Body of pancreas (tissue), 4 donors: ENCODE measurements at regions not wholly inside any gene's neighbourhood (a gene's known extent, or its start where the extent isn't known, plus 50 kb on each side); places are given as distances from the start of the nearest gene placed in this dataset.

Experiments
- ATAC-seq: fragments of 150-250 bp; one replicate; pipeline ENCODE4 v1.9.1; 2016
- DNase-seq, 4 donors: peaks; one replicate each; pipeline ENCODE4 v3.0.0-alpha.2; 2019
- H3K27ac ChIP-seq, 4 donors: fragments of 200-600 bp; sonication (generic); 1 replicate in 3 of 4; 2 replicates in 1 of 4; pipeline versions ENCODE4 v1.5.1 to v1.6.1; 2016 to 2019; ENCODE audit warnings: mild to moderate bottlenecking in 1 of 4, mixed read lengths in 1 of 4, moderate library complexity in 1 of 4
- H3K27me3 ChIP-seq, 2 donors: fragments of 200-600 bp; sonication (generic); one replicate each; pipeline ENCODE4 v1.6.0; 2016; ENCODE audit warnings: mild to moderate bottlenecking in 1 of 2
- H3K36me3 ChIP-seq, 2 donors: fragments of 200-600 bp; sonication (generic); replicated peaks in 1 of 2; 2 replicates each; pipeline ENCODE4 v1.5.1; 2016; ENCODE audit warnings: low read depth in 2 of 2; ENCODE audit not compliant: insufficient read depth in 1 of 2
- H3K4me1 ChIP-seq: fragments of 200-600 bp; sonication (generic); one replicate; pipeline ENCODE4 v1.6.0; 2016
- H3K4me3 ChIP-seq, 2 donors: fragments of 200-600 bp; sonication (generic); 1 replicate in 1 of 2; 2 replicates in 1 of 2; pipeline ENCODE4 v1.5.1; 2016 to 2019
- H3K9me3 ChIP-seq, 3 donors: fragments of 200-600 bp; sonication (generic); 1 replicate in 2 of 3; 2 replicates in 1 of 3; pipeline ENCODE4 v1.5.1; 2016
- POLR2A ChIP-seq, 3 donors: fragments of 450-650 bp; IDR thresholded peaks; one replicate each; pipeline ENCODE4 v1.6.1; 2016; ENCODE audit warnings: antibody characterized with exemption in 3 of 3, mild to moderate bottlenecking in 2 of 3
- WGBS, 2 donors: methylation state at CpG; one replicate each; pipeline ENCODE4 v1.1.5; 2017; 5-methylcytosine and 5-hydroxymethylcytosine counted together
- intact Hi-C: fragments of 100-400 bp; cut with DNase I; formaldehyde crosslinking; loops from one replicate; pipeline ENCODE4 v1.15.1; 2023
- TF ChIP-seq, protein P1 (sequence below), 7 experiments: fragments of 450-650 bp in 4 of 7; fragments of 200-600 bp in 3 of 7; sonication (generic) in 3 of 7; IDR thresholded peaks; one replicate each; pipeline ENCODE4 v1.5.1; 2016 to 2019; ENCODE audit warnings: antibody characterized with exemption in 7 of 7

DNA sequence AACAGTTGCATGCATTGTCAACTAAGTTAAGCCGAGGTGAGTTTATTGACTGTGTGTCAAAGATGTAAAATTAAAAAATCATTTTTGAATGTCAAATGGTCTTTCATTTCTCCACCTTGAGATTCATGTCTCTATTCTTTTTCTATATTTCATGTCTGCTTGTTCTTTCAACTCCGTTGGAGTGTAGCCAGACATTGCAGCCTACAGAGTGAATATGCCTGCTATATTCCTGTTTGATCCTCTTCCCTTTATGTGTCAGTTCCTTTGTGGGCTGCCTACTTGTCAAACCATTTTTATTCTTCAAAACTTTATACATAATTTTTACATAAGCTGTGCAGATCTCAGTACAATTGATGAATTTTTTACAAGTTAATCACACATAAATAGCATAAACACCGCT lies 1325.8 kb upstream of the PRMT6 start:
- intact Hi-C loops, result no loop called here
- H3K27me3 ChIP-seq, result no peaks in the 10 kb centered on the region
- no peaks in the 10 kb centered on the region for H3K9me3 ChIP-seq
- H3K27ac ChIP-seq, result no peak overlapping the region
- no peaks in the 10 kb centered on the region for H3K4me1 ChIP-seq
- DNase-seq, result no peak
- 27 to 34% methylated on average over 3 of the region's 3 CpGs for WGBS, 2 donors
- no peak for ATAC-seq
- H3K4me3 ChIP-seq, result no peak overlapping the region
- no peaks in the 10 kb centered on the region for H3K36me3 ChIP-seq
- TF ChIP-seq, protein P1, sequence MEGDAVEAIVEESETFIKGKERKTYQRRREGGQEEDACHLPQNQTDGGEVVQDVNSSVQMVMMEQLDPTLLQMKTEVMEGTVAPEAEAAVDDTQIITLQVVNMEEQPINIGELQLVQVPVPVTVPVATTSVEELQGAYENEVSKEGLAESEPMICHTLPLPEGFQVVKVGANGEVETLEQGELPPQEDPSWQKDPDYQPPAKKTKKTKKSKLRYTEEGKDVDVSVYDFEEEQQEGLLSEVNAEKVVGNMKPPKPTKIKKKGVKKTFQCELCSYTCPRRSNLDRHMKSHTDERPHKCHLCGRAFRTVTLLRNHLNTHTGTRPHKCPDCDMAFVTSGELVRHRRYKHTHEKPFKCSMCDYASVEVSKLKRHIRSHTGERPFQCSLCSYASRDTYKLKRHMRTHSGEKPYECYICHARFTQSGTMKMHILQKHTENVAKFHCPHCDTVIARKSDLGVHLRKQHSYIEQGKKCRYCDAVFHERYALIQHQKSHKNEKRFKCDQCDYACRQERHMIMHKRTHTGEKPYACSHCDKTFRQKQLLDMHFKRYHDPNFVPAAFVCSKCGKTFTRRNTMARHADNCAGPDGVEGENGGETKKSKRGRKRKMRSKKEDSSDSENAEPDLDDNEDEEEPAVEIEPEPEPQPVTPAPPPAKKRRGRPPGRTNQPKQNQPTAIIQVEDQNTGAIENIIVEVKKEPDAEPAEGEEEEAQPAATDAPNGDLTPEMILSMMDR (IDR thresholded peaks at IDR 0.05), result no peak
- TF ChIP-seq POLR2A (IDR thresholded peaks at IDR 0.05), result no peak

DNA sequence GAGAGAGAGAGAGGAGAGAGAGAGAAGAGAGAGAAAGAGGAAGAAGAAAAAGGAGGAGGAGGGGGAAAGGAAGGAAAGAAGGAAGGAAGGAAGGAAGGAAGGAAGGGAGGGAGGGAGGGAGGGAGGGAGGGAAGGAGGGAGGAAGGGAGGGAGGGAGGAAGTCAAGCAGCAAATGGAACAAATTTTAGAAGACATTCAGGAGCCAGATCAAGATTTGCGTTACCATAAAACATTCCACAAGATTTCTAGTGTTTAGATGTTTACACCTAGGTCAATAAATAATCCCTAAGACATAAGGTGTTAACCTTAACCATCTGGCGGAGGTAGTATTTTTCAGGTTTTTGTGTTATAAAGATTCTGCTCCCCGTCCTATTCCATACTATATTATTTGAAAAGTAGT lies 1320.1 kb upstream of the PRMT6 start:
- ATAC-seq (no peak), DNase-seq (no peak)
- Histone ChIP-seq H3K9me3 (no peaks in the 10 kb centered on the region), H3K27ac (no peak overlapping the region), H3K4me1 (no peaks in the 10 kb centered on the region), H3K27me3 (no peaks in the 10 kb centered on the region), H3K36me3 (no peaks in the 10 kb centered on the region), H3K4me3 (no peak overlapping the region)
- WGBS, 2 donors, result 67 to 69% methylated on average over 3 of the region's 3 CpGs
- TF ChIP-seq, protein P1 (IDR thresholded peaks at IDR 0.05), result no peak
- TF ChIP-seq POLR2A (IDR thresholded peaks at IDR 0.05), result no peak
- intact Hi-C loops, result no loop called here

- WGBS, 2 donors, result 46 to 64% methylated on average over 4 of the region's 4 CpGs
- no peak overlapping the region for H3K4me3 ChIP-seq
- no peaks in the 10 kb centered on the region for H3K36me3 ChIP-seq
- intact Hi-C loops, result no loop called here
- no peak overlapping the region for H3K27ac ChIP-seq
- TF ChIP-seq, protein P1 (IDR thresholded peaks at IDR 0.05), result no peak
- no peak for TF ChIP-seq POLR2A (IDR thresholded peaks at IDR 0.05)
- DNase-seq (no peak), ATAC-seq (no peak)
- no peaks in the 10 kb centered on the region for H3K27me3 ChIP-seq
- H3K9me3 ChIP-seq, result no peaks in the 10 kb centered on the region
- no peaks in the 10 kb centered on the region for H3K4me1 ChIP-seq
Measured at GRCh38 chr1:105779727-105780126, 1276.7 kb upstream of the PRMT6 start.

GRCh38 chr1:105785021-105785420 lies 1271.5 kb upstream of the PRMT6 start:
- H3K4me3 ChIP-seq, result no peak overlapping the region
- no peaks in the 10 kb centered on the region for H3K36me3 ChIP-seq
- H3K27me3 ChIP-seq, result no peaks in the 10 kb centered on the region
- H3K27ac ChIP-seq, result no peak overlapping the region
- intact Hi-C loops, result no loop called here
- no peaks in the 10 kb centered on the region for H3K9me3 ChIP-seq
- no peak for ATAC-seq
- no peaks in the 10 kb centered on the region for H3K4me1 ChIP-seq
- no peak for TF ChIP-seq POLR2A (IDR thresholded peaks at IDR 0.05)
- TF ChIP-seq, protein P1 (IDR thresholded peaks at IDR 0.05), result no peak
- no peak for DNase-seq
- 36 to 39% methylated on average over 2 of the region's 2 CpGs for WGBS, 2 donors

GRCh38 chr1:105793536-105794146 lies 1262.8 kb upstream of the PRMT6 start:
- intact Hi-C loops, result loop anchor here (10.0 kb wide), 1 partner anchor 1009 kb away; no protein-coding TSS in a partner anchor
- no peak for ATAC-seq
- Histone ChIP-seq H3K4me1 (no peaks in the 10 kb centered on the region), H3K36me3 (no peaks in the 10 kb centered on the region), H3K9me3 (no peaks in the 10 kb centered on the region), H3K27ac (no peak overlapping the region), H3K4me3 (no peak overlapping the region), H3K27me3 (no peaks in the 10 kb centered on the region)
- DNase-seq, result peak; percentile 33 to 64 (median 48)
- 93% methylated on average over 1 of the region's 1 CpG for WGBS, 2 donors
- TF ChIP-seq, protein P1 (IDR thresholded peaks at IDR 0.05), result peak in 6 of 7 experiments; percentile 51 to 64 (median 59)
- no peak for TF ChIP-seq POLR2A (IDR thresholded peaks at IDR 0.05)
